Suppressor macrophage (primary cell): ENCODE measurements at regions not wholly inside any gene's neighbourhood (a gene's known extent, or its start where the extent isn't known, plus 50 kb on each side); places are given as distances from the start of the nearest gene placed in this dataset.
A peak's percentile ranks its signal among the peaks of the same experiment; 100 is the strongest.
"Not testable (repeated sequence)": the region's sequence is repeated elsewhere in the genome, so short reads cannot be mapped to it uniquely, and the experiment has no call there.

Experiments used
- DNase-seq, 4 experiments: peaks; one replicate each; pipeline ENCODE4 v3.0.0-alpha.2; 2020 to 2022

- DNase-seq = peak; percentile 28 to 68 (median 36)
Observed at GRCh38 chr1:30085811-30086770, 637.3 kb downstream of the MATN1 start.

GRCh38 chr1:30084909-30085571 lies 638.3 kb downstream of the MATN1 start:
- DNase-seq = no peak

- DNase-seq = peak in 1 of 4 experiments; percentile 14
Observed at GRCh38 chr1:30083800-30084464, 639.5 kb downstream of the MATN1 start.

GRCh38 chr1:30081379-30082102 lies 641.8 kb downstream of the MATN1 start:
- DNase-seq = no peak

GRCh38 chr1:30075916-30076315 lies 647.5 kb downstream of the MATN1 start:
- DNase-seq = not testable (repeated sequence)

- no peak for DNase-seq
Observed at GRCh38 chr1:30068787-30069472, 654.5 kb downstream of the MATN1 start.

GRCh38 chr1:30064547-30064946 lies 658.8 kb downstream of the MATN1 start:
- DNase-seq = no peak

GRCh38 chr1:30063621-30064280 lies 659.6 kb downstream of the MATN1 start:
- DNase-seq = no peak

GRCh38 chr1:30061292-30062220 lies 661.8 kb downstream of the MATN1 start:
- DNase-seq = peak; percentile 8 to 60 (median 40)

GRCh38 chr1:30060738-30061137 lies 662.6 kb downstream of the MATN1 start:
- DNase-seq = peak in 1 of 4 experiments; percentile 12

- DNase-seq = peak; percentile 19 to 65 (median 36)
Observed at GRCh38 chr1:30058970-30059369, 664.4 kb downstream of the MATN1 start.

- no peak for DNase-seq
Observed at GRCh38 chr1:30054126-30054525, 669.3 kb downstream of the MATN1 start.

- DNase-seq = no peak
Observed at GRCh38 chr1:30052178-30052577, 671.2 kb downstream of the MATN1 start.

- DNase-seq = no peak
Observed at GRCh38 chr1:30051777-30052176, 671.6 kb downstream of the MATN1 start.

GRCh38 chr1:30049748-30050296 lies 673.6 kb downstream of the MATN1 start:
- no peak for DNase-seq

GRCh38 chr1:30048905-30049304 lies 674.5 kb downstream of the MATN1 start:
- DNase-seq = no peak

GRCh38 chr1:30047576-30047975 lies 675.8 kb downstream of the MATN1 start:
- DNase-seq = no peak

GRCh38 chr1:30046751-30047150 lies 676.6 kb downstream of the MATN1 start:
- DNase-seq = no peak

- no peak for DNase-seq
Observed at GRCh38 chr1:30045304-30046090, 677.9 kb downstream of the MATN1 start.
